Posterior vena cava (tissue), 2 donors: ENCODE measurements at regions not wholly inside any gene's neighbourhood (a gene's known extent, or its start where the extent isn't known, plus 50 kb on each side); places are given as distances from the start of the nearest gene placed in this dataset.

Experiments
- DNase-seq: peaks from one replicate; pipeline ENCODE4 v3.0.0-alpha.2; 2020; ENCODE audit warnings: low spot score
- intact Hi-C, 2 donors: fragments of 100-400 bp; cut with DNase I; formaldehyde crosslinking; loops; one replicate each; pipeline versions ENCODE4 v1.14.1 to v1.14.2; 2022 to 2023
- donor health status: DM: yes; HTN: yes; CAD: no.
- donor health status: DM: yes; HTN: yes; CAD: no.

DNA sequence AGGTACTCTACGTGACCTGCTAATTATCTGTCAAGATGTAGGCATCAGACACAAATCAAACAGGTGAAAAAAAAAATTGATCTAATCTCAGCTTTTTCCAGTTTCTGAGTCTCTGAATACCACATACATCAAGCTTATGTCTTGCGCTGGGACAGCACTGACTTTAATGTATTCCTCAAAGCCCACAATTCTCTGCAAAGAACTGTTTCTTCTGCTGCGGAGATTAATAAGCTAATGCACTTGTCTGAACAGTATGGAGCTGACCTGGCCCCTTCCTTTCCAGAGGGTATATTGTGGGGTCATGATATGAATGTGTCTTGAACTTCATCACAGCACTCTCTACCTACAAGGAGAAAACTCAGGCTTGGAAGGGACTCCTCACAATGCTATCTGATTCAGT is 87.8 kb downstream of the FOXB1 start:
- intact Hi-C loops: no loop called here
- no peak for DNase-seq

DNA sequence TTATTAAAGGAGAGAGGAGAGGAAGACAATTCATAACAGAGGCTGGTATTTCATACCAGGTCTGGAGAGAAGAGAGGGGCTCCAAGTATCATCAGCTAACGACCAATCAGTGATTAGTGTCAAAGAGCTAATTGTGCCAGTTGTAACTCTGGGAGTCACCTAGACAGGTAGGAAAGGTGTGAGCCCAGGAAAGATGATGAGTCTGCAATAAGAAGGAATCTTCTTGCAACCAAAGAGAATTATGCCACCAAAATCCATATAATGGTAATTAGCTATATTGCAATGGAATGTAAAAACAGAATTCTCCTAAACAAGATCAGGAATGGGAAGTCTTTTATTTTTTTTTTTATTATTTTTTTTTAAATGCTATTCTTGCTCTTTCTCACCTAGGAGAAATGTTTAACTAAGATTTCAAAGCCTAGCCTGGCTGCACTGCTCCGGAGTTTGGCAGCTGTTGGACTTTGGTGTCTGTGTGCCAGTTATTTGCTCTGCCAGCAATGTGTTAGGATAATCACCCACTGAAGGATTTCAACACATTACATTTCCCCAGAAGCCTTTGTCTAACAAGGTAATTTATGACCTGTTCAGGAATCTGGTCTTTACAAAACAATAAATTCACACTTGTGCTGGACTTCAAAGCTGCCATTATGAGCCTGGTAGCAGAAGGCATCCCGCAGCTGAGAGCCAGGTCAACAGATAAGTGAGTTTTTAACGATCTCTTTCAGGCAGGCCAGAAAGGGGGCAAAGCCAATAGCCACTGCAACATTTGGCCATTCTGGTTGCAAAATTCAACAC is 89.4 kb downstream of the FOXB1 start:
- intact Hi-C loops: no loop called here
- DNase-seq: no peak

DNA sequence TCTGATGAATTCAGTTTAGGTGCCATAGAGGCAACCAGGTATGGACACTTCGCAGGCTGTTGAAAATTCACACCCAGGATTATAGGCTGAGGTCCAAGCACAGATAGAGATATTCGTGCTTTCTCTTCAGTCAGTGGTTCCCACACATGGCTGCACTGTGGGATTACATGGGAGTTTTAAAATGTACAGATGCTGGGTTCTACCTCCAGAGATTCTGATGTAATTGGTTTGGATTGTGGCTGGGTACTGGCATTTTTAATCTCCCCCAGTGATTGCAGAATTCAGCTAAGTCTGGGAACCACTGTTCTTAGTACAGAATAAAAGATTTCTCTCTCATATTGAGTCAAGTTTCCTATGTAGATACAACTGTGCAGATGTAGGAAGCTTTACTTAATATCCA is 91.6 kb downstream of the FOXB1 start:
- intact Hi-C loops: no loop called here

DNA sequence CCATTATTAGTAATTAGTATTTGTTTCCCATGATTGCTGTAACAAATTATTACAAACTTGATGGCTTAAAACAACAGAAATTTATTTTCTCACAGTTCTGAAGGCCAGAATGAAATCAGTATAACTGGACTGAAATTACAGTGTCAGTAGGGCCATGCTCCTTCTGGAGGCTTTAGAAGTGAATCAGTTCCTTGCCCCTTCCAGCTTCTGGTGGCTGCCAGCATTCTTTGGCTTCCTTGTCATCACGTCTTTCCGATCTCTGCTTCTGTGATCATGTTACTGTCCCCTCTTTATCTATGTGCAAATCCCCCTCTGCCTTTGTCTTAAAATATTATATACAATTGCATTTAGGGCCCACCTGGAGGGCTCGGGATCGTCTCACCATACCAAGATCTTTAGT is 92.0 kb downstream of the FOXB1 start:
- intact Hi-C loops: no loop called here
- DNase-seq: no peak

More for the DNA sequence above, 91.6 kb downstream of the FOXB1 start:
- no peak for DNase-seq

DNA sequence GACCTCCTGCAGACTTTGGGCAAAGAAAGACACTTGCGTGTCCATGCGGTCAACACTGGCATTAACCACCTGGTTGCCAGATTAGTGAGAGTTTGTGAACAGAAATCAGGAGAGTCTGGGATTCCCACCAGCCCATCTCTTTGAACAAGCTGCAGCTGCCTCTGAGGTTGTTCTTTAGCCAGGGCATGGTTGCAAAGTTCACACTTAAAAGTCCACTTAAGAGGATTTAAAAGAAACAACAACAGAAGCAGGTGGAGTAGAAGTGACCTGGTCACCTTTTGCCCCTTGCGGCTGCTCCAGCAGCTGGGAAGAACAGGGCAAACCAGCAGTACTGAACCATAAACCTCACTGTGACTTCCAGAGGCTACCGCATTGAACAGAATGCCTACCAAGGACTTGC is 97.3 kb downstream of the FOXB1 start:
- no peak for DNase-seq
- intact Hi-C loops: no loop called here

DNA sequence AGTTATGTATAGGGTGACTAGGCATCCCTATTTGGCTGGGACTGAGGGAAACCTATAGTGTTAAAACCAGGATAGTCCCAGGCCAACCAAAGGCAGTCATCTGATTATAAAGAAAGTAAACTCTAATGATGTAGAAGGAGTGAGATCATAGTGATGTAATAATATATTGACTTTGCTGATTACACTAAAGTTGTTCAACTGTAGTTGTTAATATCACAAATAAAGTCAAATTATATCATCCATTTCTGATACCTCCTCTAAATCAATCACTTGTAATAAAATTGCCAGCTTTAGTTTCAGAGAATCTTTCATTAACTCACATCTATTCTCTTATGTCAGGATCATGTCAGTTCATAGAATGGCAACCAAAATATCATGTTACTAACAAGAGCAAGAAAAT is 98.6 kb downstream of the FOXB1 start:
- no peak for DNase-seq
- intact Hi-C loops: no loop called here

DNA sequence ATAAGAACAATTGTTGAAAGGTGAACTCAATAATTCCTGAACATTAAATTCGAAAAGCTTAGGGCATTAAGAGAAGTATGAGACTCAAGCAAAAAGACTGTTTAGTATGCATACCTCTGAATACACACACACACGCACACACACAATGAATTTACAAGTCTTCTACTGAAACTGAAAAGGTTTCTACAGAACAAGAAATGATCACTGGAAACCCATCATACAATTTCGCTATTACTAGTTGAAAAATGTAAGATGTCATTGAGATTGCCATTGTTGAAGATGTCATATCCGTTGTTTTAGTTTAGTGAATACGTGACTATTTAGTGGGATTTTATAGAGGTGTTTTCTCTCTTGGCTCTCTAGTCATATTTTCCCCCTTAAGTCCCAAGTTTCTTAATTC is 106.8 kb downstream of the FOXB1 start:
- intact Hi-C loops: no loop called here
- no peak for DNase-seq

DNA sequence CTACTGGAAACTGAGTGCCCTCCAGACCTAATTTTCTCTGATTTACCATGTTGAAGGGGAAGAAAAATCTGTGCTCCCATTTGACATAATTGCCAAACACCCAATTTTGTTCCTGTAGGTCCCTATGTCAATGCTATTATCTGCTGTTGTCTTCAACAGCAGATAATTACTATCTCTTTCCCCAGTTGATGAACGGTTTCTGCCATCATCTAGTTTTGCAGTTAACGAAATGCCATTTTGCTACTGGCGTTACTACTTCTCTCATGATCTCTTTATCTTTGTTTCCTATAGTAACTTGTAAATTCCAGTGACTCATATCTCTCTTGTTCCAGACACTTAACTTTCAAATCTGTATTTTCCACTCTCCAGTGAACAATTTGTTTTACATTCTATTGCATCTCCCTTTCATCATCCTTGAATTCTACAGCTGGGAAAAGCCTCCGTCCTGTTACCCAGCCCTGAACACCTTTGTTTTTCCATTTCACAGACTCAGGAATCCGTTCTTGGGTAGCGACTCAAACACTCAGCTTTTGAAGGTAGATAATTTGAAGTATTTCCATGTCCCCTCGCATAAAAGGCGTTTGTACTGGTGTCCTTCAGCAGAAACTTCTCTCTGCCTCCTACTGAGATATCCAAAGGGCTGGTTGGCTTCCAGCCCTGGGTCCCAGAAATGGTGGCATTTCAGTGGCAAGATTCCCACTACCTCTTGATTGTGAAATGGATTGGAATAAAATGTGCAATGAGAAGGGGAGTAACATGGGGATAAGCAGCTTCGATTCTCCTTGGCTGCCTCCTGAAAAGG is 111.7 kb downstream of the FOXB1 start:
- no peak for DNase-seq
- intact Hi-C loops: no loop called here

DNA sequence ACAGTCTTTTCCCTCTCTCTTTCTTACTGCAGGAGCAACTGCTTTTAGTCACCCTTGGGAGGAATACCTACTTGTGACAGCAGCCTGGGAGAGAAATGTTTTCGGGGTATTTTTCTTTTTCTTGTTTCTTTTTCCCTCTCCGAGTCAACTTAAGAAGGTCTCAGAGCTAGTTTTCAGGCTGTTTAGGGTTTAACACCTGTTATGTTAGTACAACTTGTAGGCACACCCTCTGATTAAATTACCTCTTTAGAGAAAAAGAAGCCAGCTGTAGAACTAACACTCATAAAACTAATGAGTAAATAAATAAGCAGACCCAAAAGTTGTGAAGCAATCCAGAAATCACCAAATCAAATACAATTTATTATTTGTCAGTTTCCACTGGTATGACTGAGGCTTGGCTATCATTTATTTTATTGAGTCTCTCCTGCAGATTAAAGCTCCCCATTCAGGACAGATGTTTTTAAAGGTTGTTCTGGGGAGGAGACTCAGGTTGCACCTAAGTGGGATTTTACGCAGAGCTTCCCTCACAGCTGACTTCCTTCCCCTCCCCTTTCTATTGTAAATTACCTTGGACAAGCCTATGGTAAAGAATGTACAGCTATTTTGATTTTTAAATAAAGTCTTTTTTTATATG is 112.5 kb downstream of the FOXB1 start:
- no peak for DNase-seq
- intact Hi-C loops: no loop called here

DNA sequence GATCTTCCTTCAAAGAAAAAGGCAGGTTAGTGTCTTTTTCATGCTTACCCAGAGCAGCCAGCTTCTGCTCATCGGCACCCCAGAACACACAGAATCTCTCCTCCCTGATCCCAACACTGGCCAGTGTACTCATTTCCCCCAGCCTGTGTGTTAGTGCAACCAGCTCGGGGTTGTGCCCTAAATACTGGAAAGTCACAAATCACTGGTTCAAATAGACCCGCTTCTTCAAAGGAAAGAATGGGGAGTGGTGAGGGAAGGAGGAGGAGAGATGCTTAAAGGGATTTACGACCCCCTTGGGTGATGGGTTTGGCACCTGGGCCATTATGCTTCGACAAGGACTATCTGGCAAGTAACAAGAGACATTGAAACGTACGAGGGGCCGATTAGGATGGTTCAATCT is 114.0 kb downstream of the FOXB1 start:
- DNase-seq: no peak
- intact Hi-C loops: no loop called here

DNA sequence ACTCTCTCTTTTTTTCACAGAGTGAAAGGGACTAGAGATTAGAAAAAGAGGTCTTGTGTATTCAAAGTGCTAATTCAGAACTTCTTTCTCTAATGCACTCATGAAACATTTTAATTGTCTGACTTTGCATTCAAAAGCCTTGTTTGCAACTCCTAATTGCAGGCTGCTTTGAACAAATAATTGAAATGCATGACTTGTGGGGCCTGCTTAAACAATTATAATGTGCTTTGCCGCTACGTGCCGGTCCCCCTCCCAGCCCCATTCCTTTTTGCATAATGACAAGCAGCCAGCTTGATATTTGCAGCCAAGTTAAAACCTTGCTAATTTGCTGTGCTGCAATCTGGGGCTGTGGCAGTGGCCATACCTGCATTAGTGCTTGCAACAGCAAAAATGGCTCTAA is 114.5 kb downstream of the FOXB1 start:
- DNase-seq: no peak
- intact Hi-C loops: no loop called here

DNA sequence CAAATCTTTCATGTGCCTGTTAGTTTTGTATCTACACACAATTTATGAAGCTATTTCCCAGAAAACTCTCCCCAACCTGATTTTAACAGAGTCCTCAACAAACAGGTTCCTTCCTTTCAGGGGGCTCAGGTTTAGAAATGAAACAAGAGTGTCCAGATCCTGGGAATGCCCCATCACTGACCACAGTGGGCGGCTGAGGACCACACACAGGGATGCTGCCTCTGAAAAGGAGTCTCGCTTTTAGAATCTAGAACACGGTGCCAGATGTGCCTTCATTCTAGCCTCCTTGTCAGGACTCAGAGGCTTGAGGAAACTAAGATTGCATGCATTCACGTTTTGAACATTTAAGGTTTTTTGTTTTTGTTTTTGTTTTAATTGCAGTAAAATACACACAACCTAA is 115.0 kb downstream of the FOXB1 start:
- intact Hi-C loops: no loop called here
- DNase-seq: no peak

DNA sequence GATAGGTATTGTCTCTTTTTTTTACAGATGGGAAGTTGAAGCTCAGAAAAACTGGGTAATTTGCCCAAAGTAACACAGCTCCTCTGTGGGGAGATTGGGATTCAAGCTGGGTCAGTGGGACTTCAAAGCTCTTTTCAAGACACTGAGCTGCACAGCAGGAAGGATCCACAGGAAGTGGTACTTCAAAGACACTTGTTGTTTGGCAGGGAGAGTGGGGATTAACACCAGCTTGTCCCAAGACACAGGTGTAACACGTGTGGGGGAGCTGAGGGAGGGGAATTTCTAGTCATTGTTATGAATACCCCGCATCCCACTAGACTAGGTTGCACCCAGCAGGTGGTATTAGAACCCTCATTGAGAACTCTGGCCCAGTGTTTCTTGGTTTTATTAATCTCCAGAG is 116.0 kb downstream of the FOXB1 start:
- no peak for DNase-seq
- intact Hi-C loops: no loop called here

DNA sequence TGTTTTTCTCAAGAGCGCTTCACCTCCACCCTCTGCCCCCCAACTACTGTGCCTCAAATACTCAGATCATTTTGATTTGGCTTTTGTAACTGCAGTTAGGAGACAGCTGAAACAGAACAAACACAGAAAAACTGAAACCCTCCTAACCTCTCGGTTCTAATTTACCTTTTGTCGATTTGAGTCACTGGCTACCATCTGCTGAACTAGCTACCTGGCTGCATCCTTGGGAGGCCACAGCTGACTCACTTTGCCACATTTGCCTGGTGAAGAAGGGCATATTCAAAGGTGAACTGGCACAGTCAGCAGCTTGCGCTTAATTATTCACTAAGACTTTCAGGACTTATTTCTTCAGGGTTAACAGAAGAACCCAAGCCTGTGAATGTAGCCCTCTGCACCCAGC is 117.7 kb downstream of the FOXB1 start:
- intact Hi-C loops: no loop called here
- DNase-seq: no peak

DNA sequence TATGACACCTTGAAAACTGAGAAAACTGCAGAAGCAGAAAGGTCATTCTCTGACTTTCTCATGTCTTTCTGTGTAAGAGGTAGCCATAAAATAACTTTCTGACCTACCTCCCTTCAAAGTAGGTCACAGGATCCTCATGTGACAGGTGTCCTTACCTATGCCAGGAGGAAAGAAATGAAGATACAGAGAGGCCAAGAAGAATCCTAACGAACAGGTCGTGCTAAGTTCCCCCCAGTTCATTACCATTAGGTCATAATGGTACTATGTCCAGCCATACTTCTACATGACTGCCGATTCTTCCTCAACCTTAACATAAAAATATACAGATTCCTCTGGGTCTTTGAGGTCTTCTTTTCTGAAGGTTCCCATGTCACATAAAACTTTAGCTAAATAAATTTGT is 118.6 kb downstream of the FOXB1 start:
- DNase-seq: no peak
- intact Hi-C loops: no loop called here

DNA sequence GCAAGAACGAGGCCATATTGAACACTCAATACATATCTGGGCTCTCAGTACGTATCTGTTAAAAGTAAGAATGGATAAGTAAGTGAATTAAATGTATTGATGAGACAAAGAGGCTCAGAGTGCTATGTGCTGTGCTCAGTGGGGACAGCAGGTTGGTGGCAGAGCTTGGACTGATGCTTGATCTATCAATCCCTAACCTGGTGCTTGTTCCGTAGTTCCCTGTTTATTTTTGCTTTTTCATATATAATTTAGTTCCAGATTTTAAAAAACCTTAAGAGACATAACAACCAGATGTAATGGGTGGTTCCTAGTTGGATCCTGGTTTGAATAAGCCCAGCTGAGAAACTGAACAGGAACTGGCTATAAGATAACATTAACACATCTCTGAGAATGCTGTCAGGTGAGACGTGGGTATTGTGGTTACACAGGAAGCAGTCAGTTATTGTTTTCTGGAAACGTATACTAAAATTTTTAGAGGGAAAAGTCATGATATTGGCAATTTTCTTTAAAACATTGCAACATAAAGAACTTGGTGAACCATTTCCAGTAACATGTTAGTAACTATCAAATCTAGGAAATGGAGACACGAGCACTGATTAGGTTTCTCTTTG is 120.5 kb downstream of the FOXB1 start:
- intact Hi-C loops: no loop called here
- no peak for DNase-seq

DNA sequence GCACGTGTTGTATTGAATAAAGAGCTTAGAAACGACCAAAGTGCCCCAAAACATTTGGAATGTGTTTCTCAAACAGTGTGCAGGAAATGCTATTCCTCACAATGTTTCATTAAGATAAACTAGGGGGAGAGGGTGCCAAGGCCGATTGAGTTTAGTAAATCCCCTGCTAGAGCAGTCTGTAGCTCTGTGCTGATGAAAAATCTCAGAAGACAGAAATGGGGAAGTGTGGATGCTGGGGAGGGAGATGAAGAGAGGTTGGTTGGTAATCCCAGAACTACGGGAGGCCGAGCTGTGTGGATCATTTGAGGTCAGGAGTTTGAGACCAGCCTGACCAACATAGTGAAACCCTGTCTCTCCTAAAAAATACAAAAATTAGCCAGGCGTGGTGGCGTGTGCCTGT is 121.2 kb downstream of the FOXB1 start:
- no peak for DNase-seq
- intact Hi-C loops: no loop called here

DNA sequence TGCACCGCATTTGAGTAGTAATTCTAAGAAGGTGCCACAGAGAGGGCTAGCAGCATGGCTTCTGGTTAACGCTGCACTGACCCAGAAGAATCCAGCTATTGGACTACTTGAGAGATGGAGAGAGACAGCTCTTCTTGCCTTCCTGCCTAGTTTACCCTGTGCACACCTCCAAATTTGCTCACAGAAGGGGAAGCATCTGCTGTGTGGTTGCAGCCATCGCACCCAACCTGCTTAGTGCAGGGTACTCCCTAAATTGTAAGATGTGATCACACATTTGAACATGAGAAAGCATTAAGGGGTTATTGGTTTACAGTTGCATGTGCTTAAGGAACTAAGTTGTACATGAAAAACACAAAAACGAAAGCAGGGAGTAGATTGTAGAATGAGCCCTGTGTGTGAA is 122.1 kb downstream of the FOXB1 start:
- DNase-seq: no peak
- intact Hi-C loops: no loop called here

DNA sequence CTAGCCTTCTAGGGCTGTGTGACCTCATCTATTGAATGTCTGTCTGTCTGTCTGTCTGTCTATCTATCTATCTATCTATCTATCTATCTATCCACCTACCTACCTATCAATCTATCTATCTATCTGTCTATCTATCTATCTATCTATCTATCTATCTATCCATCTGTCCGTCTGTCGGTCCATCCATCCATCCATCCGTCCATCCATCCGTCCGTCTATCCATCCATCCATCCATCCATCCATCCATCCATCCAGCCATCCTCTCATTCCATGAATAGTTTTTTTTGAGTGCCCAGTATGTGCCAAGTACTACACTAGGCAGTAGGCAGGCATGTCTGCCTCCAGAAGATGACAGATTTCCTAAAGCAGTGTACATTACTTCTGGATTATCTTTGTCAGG is 122.5 kb downstream of the FOXB1 start:
- no peak for DNase-seq
- intact Hi-C loops: no loop called here

DNA sequence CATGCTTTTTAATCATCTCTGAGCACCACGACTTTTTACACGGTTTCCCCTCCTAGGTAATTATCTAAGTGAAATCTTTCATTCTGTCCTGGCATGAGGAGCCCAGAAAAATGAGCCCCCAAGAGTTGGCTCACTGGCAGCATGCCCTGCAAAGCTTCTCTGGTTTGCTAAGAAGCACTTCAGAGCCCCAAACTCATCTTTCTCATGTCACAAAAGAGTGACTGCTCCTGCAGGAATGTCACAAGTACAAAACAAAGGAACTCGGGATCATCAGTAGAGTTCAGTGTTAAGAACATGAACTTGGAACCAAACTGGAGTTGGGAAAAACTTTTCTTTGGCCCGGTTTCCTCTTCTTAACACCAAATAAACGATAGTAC is 123.9 kb downstream of the FOXB1 start:
- intact Hi-C loops: no loop called here

More for the DNA sequence above, 123.9 kb downstream of the FOXB1 start:
- no peak for DNase-seq
